ENCODE measurements at regions not wholly inside any gene's neighbourhood (a gene's known extent, or its start where the extent isn't known, plus 50 kb on each side); places are given as distances from the start of the nearest gene placed in this dataset.

DNA sequence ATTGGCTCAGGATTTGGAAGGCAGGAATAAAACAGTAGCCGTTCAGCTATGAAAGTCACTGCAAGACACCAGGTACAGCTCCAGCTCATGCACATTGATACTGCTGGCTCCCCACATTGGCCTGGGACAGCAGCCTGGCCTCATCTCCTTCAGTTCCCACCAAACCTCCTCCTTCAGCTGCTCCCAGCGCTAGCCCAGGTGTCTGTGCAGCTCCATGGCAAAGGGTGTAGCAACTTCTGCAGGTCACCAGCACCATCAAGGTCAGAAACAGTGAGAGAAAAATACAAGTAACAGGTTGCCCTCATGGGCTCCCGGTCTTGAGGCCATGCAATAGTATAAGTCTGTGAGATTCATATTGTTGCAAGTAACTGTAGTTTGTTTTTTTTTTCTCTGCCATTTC lies 216.7 kb upstream of the CTAGE1 start:
- TF ChIP-seq, protein P1, sequence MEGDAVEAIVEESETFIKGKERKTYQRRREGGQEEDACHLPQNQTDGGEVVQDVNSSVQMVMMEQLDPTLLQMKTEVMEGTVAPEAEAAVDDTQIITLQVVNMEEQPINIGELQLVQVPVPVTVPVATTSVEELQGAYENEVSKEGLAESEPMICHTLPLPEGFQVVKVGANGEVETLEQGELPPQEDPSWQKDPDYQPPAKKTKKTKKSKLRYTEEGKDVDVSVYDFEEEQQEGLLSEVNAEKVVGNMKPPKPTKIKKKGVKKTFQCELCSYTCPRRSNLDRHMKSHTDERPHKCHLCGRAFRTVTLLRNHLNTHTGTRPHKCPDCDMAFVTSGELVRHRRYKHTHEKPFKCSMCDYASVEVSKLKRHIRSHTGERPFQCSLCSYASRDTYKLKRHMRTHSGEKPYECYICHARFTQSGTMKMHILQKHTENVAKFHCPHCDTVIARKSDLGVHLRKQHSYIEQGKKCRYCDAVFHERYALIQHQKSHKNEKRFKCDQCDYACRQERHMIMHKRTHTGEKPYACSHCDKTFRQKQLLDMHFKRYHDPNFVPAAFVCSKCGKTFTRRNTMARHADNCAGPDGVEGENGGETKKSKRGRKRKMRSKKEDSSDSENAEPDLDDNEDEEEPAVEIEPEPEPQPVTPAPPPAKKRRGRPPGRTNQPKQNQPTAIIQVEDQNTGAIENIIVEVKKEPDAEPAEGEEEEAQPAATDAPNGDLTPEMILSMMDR (IDR thresholded peaks at IDR 0.05; ENCODE audit: unreplicated experiment): no peak
- H3K36me3 Mint-ChIP-seq: peaks cover 10% of the 10 kb centered on the region
- peaks cover 25% of the 10 kb centered on the region for H3K9me3 Mint-ChIP-seq
- DNase-seq (ENCODE audit: low spot score in 2 of 2, unreplicated experiment in 2 of 2): no peak
- H3K27me3 Mint-ChIP-seq (ENCODE audit: low read depth): no peaks in the 10 kb centered on the region
- no peak overlapping the region for H3K27ac Mint-ChIP-seq
- H3K4me3 Mint-ChIP-seq: no peak overlapping the region
- H3K4me1 Mint-ChIP-seq: peaks cover 7% of the 10 kb centered on the region

DNA sequence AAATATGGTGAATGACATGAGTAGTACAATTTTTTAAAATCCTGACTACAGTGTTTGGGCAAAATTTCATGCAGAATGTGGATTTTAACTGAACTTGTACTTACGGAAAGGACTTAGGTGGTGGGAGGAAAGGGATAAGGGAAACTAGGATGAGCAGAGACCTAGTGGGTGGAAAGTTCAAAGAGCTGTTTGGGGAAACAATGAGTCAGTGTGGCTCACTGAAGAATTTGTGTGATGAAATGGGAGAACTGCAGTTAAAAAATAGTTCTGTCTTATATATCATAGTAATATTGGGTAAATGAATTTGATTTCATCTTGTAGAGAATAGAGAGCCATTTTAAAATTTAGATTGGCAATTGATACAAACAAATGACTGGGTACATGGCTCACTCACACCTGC lies 220.1 kb upstream of the CTAGE1 start:
- Mint-ChIP-seq H3K36me3 (peaks cover 10% of the 10 kb centered on the region), H3K27me3 (ENCODE audit: low read depth) (no peaks in the 10 kb centered on the region)

DNA sequence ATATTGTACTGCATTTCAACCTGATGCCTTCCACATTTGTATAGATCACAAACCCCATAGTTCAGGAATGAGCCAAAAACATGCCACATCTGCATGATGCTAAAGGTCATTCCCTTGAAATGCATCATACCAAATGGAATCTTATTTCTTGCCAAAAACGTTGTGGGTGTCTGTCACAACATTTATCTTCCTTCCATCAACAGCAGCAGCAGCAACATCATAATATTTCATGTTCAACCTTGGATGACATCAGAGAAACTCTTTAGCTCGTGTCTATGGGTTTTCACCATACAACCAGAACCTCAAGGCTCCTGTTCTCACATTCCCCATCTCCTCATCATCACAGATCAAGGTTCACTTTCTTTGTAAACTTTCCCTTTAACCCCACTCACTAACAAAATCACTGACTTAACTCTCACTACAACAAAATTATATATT lies 221.3 kb upstream of the CTAGE1 start:
- Mint-ChIP-seq H3K9me3 (peaks cover 19% of the 10 kb centered on the region), H3K4me3 (no peak overlapping the region), H3K27ac (no peak overlapping the region), H3K27me3 (ENCODE audit: low read depth) (no peaks in the 10 kb centered on the region), H3K4me1 (peaks cover 3% of the 10 kb centered on the region), H3K36me3 (peaks cover 10% of the 10 kb centered on the region)
- no peak for DNase-seq (ENCODE audit: low spot score in 2 of 2, unreplicated experiment in 2 of 2)
- TF ChIP-seq, protein P1 (IDR thresholded peaks at IDR 0.05; ENCODE audit: unreplicated experiment): no peak

More for the DNA sequence above, 220.1 kb upstream of the CTAGE1 start:
- Mint-ChIP-seq H3K4me3 (no peak overlapping the region), H3K4me1 (peaks cover under 1% of the 10 kb centered on the region), H3K27ac (no peak overlapping the region), H3K9me3 (peaks cover 19% of the 10 kb centered on the region)
- no peak for DNase-seq (ENCODE audit: low spot score in 2 of 2, unreplicated experiment in 2 of 2)
- TF ChIP-seq, protein P1 (IDR thresholded peaks at IDR 0.05; ENCODE audit: unreplicated experiment): no peak

DNA sequence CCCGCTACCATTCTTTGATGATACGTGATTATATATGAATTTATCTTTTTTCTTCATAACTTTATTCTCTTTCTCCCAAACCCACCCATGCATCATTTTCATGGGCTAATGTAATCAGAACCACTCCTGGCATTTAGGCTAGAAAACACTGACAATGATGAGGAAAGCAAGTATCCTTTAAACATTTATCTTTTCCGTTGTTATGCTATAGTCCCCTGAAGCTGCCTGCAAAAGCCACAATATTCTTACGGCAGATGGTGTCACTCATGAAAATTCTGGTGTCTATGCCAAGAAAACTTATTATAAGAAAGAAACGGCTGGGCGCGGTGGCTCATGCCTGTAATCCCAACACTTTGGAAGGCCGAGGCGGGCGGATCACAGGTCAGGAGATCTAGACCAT lies 221.8 kb upstream of the CTAGE1 start:
- DNase-seq (ENCODE audit: low spot score in 2 of 2, unreplicated experiment in 2 of 2): no peak
- Mint-ChIP-seq H3K27me3 (ENCODE audit: low read depth) (no peaks in the 10 kb centered on the region), H3K9me3 (peaks cover 20% of the 10 kb centered on the region), H3K4me1 (peaks cover 4% of the 10 kb centered on the region), H3K36me3 (peaks cover 10% of the 10 kb centered on the region), H3K4me3 (no peak overlapping the region), H3K27ac (no peak overlapping the region)
- TF ChIP-seq, protein P1 (IDR thresholded peaks at IDR 0.05; ENCODE audit: unreplicated experiment): no peak

DNA sequence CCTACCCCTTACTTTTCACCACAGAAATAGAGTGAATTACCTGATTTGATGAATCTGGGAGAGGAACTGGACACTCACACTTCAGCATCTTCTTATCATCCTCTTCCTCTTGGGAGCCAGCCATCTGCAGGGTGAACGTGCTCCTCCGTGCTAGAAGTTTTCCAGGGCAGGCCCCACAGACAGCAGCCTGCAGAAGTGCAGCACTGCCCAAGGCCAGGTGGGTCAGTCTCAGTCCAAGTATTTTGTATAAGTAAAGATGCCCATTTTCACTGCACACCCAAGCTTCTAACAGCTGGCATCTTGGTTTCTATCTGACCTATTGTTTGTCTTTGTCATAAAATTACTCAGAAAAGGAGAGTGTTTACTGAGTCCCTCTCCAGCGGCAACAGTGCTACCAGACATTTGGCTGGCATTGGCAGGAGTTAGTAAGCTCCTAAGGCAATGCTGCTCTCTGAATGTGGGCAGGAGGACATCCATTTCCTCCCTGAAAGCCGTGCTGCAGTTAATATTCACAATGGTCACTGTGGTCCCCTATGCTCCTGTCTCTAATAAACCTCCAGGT lies 222.6 kb upstream of the CTAGE1 start:
- Mint-ChIP-seq H3K36me3 (peaks cover 10% of the 10 kb centered on the region), H3K4me1 (peaks cover 4% of the 10 kb centered on the region), H3K9me3 (peaks cover 19% of the 10 kb centered on the region), H3K27me3 (ENCODE audit: low read depth) (no peaks in the 10 kb centered on the region), H3K27ac (no peak overlapping the region), H3K4me3 (no peak overlapping the region)
- no peak for DNase-seq (ENCODE audit: low spot score in 2 of 2, unreplicated experiment in 2 of 2)
- TF ChIP-seq, protein P1 (IDR thresholded peaks at IDR 0.05; ENCODE audit: unreplicated experiment): no peak

DNA sequence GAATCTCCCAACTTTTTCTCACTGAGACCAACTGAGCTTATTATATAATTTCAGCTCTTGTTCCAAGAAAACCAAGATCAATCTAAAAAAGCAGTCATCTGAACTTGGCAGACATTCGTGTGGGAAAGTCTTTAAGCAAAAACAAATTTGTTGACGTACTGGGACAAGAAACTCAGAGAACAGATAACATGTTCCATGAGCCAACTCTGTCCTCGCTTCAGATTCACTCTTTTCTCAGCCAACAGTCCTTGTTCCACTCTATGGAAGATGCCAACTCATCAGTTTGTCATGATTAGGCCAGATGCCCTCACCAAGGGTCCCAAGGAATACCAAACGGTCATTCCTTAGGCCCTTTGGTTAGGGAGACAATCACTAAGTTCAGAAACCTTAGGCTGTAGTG lies 224.2 kb upstream of the CTAGE1 start:
- Mint-ChIP-seq H3K9me3 (peaks cover 9% of the 10 kb centered on the region), H3K4me1 (peaks cover 4% of the 10 kb centered on the region)

More for the DNA sequence above, 224.2 kb upstream of the CTAGE1 start:
- TF ChIP-seq, protein P1 (IDR thresholded peaks at IDR 0.05; ENCODE audit: unreplicated experiment): no peak
- Mint-ChIP-seq H3K27ac (no peak overlapping the region), H3K36me3 (peaks cover 5% of the 10 kb centered on the region), H3K4me3 (no peak overlapping the region), H3K27me3 (ENCODE audit: low read depth) (no peaks in the 10 kb centered on the region)
- no peak for DNase-seq (ENCODE audit: low spot score in 2 of 2, unreplicated experiment in 2 of 2)
